HAP-1 (cell line): ENCODE measurements at regions not wholly inside any gene's neighbourhood (a gene's known extent, or its start where the extent isn't known, plus 50 kb on each side); places are given as distances from the start of the nearest gene placed in this dataset.
"Not testable (repeated sequence)": the region's sequence is repeated elsewhere in the genome, so short reads cannot be mapped to it uniquely, and the experiment has no call there.

Experiments used
- DNase-seq, 2 experiments: peaks; one replicate each; pipeline ENCODE4 v3.0.0-alpha.2; 2016 to 2020; ENCODE audit warnings: low spot score in 2 of 2
- H3K27me3 ChIP-seq: fragments of 250-450 bp; sonication (Bioruptor Pico); 2 replicates; pipeline ENCODE4 v1.5.1; 2020; ENCODE audit warnings: low read depth, mild to moderate bottlenecking, moderate library complexity
- H3K36me3 ChIP-seq: fragments of 250-450 bp; sonication (Bioruptor Pico); replicated peaks from 2 replicates; pipeline ENCODE4 v1.5.1; 2020; ENCODE audit warnings: mild to moderate bottlenecking
- H3K4me1 ChIP-seq: fragments of 250-450 bp; sonication (Bioruptor Pico); 2 replicates; pipeline ENCODE4 v1.5.1; 2020; ENCODE audit warnings: mild to moderate bottlenecking
- H3K4me3 ChIP-seq: fragments of 250-450 bp; sonication (Bioruptor Pico); 2 replicates; pipeline ENCODE4 v1.5.1; 2020; ENCODE audit warnings: mild to moderate bottlenecking, moderate library complexity
- H3K9me3 ChIP-seq: fragments of 250-450 bp; sonication (Bioruptor Pico); 2 replicates; pipeline ENCODE4 v1.5.1; 2020; ENCODE audit warnings: mild to moderate bottlenecking, moderate library complexity
- in situ Hi-C: fragments of 300-500 bp; cut with MboI; formaldehyde crosslinking; loops from 3 replicates; pipeline ENCODE4 v1.14.3; 2020; ENCODE audit warnings: low sequenced_read_pairs, inconsistent platforms, mixed read lengths

DNA sequence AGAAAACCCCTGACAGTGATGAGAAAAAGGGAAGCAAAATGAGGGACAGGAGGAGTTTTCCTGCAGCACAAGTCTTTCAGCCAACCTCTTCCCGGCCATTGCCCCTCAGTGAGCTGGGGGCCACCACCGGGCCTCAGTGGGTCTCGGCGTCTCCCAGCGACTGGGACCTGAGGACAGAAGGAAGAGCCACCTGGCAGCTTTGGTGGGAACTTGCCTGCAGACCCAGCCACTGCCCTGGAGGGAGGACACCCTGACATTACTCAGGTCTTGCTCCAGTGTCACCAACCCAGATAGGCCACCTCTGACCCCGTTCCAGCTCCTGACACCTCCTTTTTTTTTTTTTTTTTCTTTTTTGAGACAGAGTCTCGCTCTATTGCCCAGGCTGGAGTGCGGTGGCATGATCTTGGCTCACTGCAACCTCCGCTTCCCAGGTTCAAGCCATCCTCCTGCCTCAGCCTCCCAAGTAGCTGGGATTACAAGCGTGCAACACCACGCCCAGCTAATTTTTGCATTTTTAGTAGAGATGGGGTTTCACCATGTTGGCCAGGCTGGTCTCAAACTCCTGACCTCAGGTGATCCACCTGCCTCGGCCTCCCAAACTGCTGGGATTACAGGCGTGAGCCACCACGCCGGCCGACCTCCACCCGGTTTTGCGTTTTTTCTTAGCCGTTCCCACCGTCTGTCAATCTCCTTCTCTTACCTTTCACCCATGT, 159.7 kb downstream of the ZFP36L2 start:
- in situ Hi-C loops, H3K4me1 ChIP-seq, H3K27me3 ChIP-seq, DNase-seq, H3K9me3 ChIP-seq, H3K4me3 ChIP-seq, H3K36me3 ChIP-seq: not testable (repeated sequence)

DNA sequence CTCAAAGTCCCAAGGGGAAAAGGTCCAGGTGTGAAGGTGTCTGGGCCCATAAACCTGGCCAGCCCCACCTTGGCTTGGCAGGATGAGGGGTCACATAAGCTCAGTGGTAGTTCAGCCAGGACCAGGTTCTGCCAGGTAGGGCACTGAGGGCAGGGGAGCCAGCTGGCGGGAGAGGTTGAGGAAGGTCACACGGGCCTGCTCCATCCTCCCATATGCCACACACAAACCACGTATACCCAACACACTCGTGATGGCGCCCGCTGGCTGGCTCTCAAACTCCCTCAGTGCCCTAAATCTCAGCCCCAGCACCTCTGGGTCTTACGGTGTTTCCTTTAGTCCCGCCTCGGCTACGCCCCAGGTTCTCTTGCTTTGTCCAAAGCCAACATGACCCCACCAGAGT, 160.5 kb downstream of the ZFP36L2 start:
- peaks cover 3% of the 10 kb centered on the region; the same call in 1 of the 2 replicates for H3K9me3 ChIP-seq
- in situ Hi-C loops = no loop called here
- H3K4me3 ChIP-seq = no peak overlapping the region
- H3K27me3 ChIP-seq = no peaks in the 10 kb centered on the region
- no peak for DNase-seq
- no peaks in the 10 kb centered on the region for H3K36me3 ChIP-seq
- H3K4me1 ChIP-seq = no peaks in the 10 kb centered on the region

DNA sequence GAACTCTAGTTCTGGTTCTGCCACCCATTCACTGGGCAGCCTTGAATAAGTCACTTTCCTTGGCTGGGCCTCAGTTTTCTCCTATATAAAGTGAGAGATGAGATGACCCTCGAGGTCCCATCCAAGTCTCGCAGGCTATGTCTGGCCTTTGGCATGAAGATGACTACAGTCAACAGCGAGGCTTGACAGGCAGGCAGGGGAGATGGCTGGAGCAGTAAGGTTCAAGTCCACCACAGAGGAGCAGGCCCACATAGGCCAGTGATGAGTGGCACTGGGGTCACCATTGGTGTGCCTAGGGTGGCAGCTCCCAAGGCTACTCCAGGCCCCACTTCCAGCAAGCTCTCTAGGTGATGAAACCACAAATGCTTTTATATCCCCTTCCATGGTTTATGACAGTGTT, 161.4 kb downstream of the ZFP36L2 start:
- Histone ChIP-seq H3K4me3 (no peak overlapping the region), H3K9me3 (peaks cover 3% of the 10 kb centered on the region; the same call in 1 of the 2 replicates), H3K36me3 (no peaks in the 10 kb centered on the region), H3K27me3 (no peaks in the 10 kb centered on the region), H3K4me1 (no peaks in the 10 kb centered on the region)
- DNase-seq = no peak
- in situ Hi-C loops = no loop called here

DNA sequence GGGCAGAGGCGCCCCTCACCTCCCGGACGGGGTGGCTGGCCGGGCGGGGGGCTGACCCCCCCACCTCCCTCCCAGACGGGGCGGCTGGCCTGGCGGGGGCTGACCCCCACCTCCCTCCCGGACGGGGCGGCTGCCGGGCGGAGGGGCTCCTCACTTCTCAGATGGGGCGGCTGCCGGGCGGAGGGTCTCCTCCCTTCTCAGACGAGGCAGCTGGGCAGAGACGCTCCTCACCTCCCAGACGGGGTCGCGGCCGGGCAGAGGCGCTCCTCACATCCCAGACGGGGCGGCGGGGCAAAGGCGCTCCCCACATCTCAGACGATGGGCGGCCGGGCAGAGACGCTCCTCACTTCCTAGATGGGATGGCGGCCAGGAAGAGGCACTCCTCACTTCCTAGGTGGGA, 163.3 kb downstream of the ZFP36L2 start:
- H3K36me3 ChIP-seq, H3K9me3 ChIP-seq, H3K27me3 ChIP-seq, H3K4me3 ChIP-seq, H3K4me1 ChIP-seq, in situ Hi-C loops, DNase-seq: not testable (repeated sequence)

DNA sequence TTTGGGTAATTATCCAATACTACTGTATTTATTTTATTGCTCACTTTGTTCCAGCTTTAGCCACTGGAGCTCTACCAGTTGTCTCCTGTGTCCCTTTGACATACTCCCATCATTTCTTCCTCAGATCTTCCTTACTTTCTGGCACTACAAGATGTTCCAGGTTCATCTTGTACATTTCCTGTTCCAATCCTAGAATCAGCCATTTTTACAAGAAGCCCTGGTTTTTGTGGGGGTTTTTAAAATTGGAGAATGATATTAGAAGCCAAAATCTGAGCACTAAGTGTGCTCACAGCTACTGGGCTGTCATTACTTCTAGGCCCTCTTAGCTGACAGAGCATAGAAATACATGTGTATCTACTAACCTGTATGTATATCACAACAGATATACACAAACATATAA, 164.3 kb downstream of the ZFP36L2 start:
- no peak overlapping the region for H3K4me3 ChIP-seq
- peaks cover 3% of the 10 kb centered on the region; the same call in 1 of the 2 replicates for H3K9me3 ChIP-seq
- no peaks in the 10 kb centered on the region for H3K27me3 ChIP-seq
- H3K4me1 ChIP-seq = no peaks in the 10 kb centered on the region
- DNase-seq = no peak
- in situ Hi-C loops = no loop called here
- H3K36me3 ChIP-seq = no peaks in the 10 kb centered on the region

DNA sequence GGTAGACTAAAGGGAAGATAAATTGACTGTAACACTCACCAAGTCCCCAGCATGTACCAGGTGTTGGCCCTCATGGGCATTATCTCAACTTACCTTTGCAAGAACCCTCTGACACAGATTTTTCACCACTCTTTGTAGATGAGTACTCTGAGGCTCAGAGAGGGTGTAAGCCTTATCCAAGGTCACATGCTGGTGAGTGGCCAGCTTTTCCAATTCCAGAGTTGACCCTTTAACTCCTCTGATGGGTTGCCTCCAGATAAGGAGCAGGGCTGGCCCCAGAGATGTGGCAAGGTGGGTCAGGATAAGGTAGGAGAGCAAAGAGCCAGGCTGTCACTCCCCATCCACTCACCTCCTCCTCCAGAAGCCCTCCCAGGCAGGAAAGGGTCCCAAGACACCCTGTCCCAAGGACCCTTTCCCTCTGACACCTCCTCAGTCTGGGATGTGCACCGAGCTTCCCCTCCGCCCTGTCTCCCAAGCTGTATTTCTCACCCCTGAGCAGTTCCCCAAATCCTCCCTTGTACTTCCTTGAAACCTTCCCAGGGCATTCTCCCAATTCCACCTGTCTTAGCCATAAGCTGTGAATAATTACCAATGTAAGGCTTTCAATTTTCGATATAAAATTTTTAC, 165.9 kb downstream of the ZFP36L2 start:
- no peaks in the 10 kb centered on the region for H3K27me3 ChIP-seq
- no peak overlapping the region for H3K4me3 ChIP-seq
- no peak for DNase-seq
- H3K4me1 ChIP-seq = no peaks in the 10 kb centered on the region
- in situ Hi-C loops = no loop called here
- H3K36me3 ChIP-seq = no peaks in the 10 kb centered on the region
- H3K9me3 ChIP-seq = peaks cover 3% of the 10 kb centered on the region; the same call in 1 of the 2 replicates

DNA sequence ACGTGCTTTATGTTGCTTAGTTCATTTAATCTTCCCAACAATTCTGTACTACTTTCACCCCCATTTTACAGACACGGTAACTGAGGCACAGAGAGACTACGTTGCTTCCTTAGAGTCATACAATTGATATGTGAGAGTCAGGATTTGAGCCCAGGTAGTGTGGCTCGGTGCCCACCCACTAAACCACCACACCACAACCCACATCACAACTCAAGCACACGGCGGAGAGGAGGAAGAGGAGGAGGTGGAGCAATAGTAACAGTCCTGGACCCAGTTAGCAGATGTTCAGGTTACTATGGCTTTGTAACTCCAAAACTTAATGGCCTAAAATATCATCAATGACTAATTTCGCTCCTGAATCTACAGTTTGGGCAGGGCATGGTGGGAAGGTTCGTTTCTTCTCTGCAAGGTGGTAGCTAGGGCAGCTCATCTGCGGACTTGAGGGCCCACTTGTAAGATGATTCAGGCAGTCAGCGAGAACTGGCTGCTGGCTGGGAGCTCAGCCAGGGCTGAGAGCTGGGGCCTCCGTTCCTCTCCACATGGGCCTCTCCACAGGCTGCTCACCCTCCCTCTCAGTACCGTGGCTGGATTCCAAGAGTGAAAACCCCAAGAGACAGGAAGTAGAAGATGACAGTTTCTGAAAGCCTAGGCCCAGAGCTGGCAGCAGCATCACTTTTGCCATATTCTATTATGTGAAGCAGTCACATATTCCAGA, 167.1 kb downstream of the ZFP36L2 start:
- in situ Hi-C loops = no loop called here
- no peak overlapping the region for H3K4me3 ChIP-seq
- H3K4me1 ChIP-seq = no peaks in the 10 kb centered on the region
- no peak for DNase-seq
- H3K27me3 ChIP-seq = no peaks in the 10 kb centered on the region
- no peaks in the 10 kb centered on the region for H3K36me3 ChIP-seq
- H3K9me3 ChIP-seq = peaks cover 3% of the 10 kb centered on the region; the same call in 1 of the 2 replicates

DNA sequence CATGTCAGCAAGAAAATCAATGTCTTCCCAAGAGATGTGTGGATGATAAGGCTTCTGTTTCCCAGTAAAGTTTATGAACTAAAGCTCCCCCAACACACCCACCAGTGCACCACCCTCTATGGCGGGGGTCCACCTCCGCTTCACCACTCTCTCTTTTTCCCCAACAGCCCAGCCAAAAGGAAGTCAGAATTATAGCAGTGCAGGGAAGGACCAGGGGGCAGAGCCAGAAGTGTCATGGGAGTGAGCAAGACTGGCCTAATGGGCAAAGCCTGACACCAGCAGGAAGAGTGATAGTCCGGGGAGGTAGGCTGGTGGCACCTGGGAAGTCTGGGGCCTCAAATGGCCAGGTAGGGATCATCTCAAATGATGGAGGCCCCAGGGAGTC, 167.7 kb downstream of the ZFP36L2 start:
- in situ Hi-C loops = no loop called here
- H3K9me3 ChIP-seq = peaks cover 3% of the 10 kb centered on the region; the same call in 1 of the 2 replicates
- no peaks in the 10 kb centered on the region for H3K4me1 ChIP-seq
- no peaks in the 10 kb centered on the region for H3K36me3 ChIP-seq
- no peak overlapping the region for H3K4me3 ChIP-seq
- DNase-seq = no peak
- H3K27me3 ChIP-seq = 0 out of 2 replicates have a peak, but pooled peaks cover 2% of the 10 kb centered on the region

DNA sequence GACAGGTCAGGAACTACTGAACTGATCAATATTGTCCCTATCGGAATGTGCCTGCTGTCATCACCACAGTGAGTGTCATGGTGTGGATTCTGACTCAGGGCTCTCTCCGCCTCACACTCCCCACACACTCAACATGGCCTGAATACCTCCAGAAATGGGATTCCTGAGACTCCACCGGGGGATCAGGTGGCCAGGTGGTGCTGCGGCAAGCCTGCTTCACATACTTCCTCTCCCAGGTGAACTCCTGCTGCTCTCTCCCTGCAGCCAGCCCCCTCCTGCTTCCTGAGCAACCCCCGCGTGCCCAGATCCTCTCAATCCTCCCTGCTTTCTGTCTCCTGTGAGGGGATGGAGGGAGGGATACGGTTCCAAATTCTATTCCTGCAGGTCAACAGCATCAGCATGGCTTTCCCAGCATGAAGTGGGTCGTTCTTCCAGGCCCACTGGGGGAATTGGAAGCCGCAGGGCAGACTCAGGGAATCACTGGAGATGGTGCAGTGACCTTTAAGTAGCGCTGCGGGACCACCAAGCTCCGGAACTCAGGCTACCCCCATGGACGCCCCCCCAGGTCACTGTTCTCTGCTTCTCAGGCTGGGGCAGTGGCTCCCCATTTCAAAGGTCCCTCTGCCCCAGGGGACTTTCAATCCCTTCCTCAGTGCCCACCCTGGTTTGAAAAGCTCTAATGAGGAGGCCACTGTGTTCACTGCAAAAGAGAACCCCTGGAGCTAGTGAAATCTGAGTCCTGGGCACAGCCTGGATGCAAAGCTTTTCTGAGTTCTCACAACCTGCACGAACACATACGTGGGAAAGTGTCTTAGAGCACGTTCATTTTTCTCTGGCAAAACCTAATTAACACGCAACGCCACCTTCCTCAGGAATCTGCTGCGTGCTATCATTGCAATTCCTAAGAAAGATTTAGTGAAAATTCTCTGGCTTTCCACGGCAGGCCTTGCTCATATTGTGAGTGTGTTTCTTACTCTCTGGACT, 168.4 kb downstream of the ZFP36L2 start:
- Histone ChIP-seq H3K4me1 (no peaks in the 10 kb centered on the region), H3K9me3 (peaks cover 3% of the 10 kb centered on the region; the same call in 1 of the 2 replicates), H3K4me3 (no peak overlapping the region), H3K36me3 (no peaks in the 10 kb centered on the region), H3K27me3 (0 out of 2 replicates have a peak, but pooled peaks cover 4% of the 10 kb centered on the region)
- DNase-seq = no peak
- in situ Hi-C loops = no loop called here

DNA sequence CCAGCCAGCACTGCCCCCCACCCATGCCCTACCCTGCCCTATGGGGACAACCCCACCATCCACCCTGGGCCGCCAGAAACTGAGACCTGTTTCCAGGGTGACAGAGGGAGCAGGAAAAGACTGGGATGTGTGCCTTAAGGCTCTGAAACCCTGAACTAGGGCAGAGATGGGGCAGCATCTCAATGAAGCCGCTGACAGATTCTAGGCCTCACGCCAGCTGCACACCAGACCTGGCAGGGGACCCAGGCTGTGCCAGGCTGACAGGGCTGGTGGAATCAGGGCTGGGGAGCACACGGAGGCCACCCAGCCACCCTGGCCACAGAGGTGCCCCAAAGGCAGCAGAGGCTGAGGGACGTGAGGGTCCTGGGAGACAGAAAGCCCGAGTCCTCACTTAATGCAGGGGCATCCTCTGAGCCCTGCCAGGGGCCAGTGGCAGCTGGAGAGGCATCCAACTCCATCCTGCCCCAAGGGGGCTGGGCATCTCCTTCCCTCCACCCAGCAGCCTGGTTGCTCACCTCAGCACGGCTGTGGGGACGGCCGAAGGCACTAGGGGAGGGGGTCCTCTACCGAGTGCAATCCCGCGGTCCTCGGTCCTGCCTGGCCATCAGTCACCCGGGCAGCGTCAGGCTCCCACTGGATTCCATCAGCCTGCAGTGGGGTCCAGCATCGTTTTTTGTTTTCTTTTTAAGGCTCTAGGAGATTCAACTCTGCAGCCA, 169.2 kb downstream of the ZFP36L2 start:
- H3K4me1 ChIP-seq = no peaks in the 10 kb centered on the region
- H3K27me3 ChIP-seq = 0 out of 2 replicates have a peak, but pooled peaks cover 4% of the 10 kb centered on the region
- peaks cover 3% of the 10 kb centered on the region; the same call in 1 of the 2 replicates for H3K9me3 ChIP-seq
- in situ Hi-C loops = no loop called here
- no peaks in the 10 kb centered on the region for H3K36me3 ChIP-seq
- no peak overlapping the region for H3K4me3 ChIP-seq
- no peak for DNase-seq

DNA sequence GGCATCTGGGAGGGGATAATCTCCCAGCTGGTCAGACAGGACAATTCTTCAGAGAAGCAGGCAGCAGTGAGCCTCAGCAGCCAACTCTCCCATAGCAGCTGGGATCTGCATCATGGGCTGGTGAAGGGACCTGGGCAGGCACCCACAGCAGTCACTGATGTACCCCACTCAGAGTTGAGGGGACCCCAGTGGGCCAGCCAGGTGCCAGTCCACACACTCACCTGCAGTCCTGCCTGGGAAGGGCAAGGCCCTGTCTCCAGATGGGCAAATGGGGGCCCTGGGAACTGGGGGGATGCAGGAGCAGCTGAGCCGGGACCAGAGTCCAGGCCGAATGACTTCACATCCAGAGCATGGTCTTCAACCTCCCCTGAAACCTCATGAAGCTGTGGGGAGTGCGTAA, 170.4 kb downstream of the ZFP36L2 start:
- in situ Hi-C loops = no loop called here
- Histone ChIP-seq H3K36me3 (no peaks in the 10 kb centered on the region), H3K27me3 (0 out of 2 replicates have a peak, but pooled peaks cover 4% of the 10 kb centered on the region), H3K9me3 (no peaks in the 10 kb centered on the region), H3K4me3 (no peak overlapping the region), H3K4me1 (no peaks in the 10 kb centered on the region)
- DNase-seq = no peak

DNA sequence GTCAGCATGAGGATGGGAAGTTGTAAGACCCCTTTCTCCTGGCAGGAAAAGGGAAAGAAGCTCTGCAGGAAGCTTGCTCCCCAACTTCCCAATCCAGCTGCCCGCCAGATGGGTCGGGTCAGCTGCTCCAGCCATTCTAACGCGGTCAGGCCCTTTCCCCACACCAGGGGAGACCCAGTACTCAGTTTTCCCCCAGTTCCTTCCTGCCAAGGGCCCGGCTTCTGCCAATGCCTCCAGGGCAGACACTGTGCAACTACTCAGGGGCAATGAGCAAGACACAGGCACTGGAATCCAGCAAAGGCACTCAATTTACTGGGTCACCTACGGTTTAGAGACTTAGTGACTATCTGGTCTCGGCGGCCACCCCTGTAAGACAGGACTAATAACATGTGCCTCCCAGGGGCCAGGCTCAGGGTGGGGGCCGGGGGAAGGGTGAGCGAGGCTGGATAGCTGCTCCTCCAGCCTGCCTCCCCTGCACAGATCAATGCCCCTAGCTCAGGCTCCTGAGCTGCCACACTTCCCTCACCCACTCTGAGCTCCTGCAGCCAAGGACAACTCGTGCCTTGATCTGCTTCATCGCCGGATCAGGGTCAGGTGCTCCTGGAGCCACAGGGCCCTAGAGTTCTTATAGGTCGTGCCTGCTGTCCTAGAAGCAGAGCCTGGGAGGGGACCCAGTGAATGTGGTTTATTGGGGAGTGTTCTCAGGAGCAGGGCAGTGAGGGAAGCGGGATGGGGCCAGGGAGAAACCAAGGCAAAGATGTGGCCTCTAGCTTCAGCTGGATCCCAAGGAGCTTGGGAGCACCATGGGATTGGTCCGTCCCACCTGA, 171.1 kb downstream of the ZFP36L2 start:
- Histone ChIP-seq H3K36me3 (no peaks in the 10 kb centered on the region), H3K9me3 (no peaks in the 10 kb centered on the region), H3K4me3 (no peak overlapping the region), H3K27me3 (0 out of 2 replicates have a peak, but pooled peaks cover 4% of the 10 kb centered on the region), H3K4me1 (no peaks in the 10 kb centered on the region)
- DNase-seq = no peak
- in situ Hi-C loops = no loop called here
